DMS153 treated with DMSO at 0.1 percent for 48 hours (cell line): ENCODE measurements at regions not wholly inside any gene's neighbourhood (a gene's known extent, or its start where the extent isn't known, plus 50 kb on each side); places are given as distances from the start of the nearest gene placed in this dataset.

Experiments used
- DNase-seq: peaks from one replicate; lab custom pipeline; 2025; ENCODE audit not compliant: unreplicated experiment; lab: John Stamatoyannopoulos, UW

GRCh38 chr4:38230121-38230801 lies 270.1 kb downstream of the PTTG2 start:
- no peak for DNase-seq

- no peak for DNase-seq
Measured at GRCh38 chr4:38230821-38231563, 270.8 kb downstream of the PTTG2 start.

GRCh38 chr4:38231626-38232025 lies 271.4 kb downstream of the PTTG2 start:
- DNase-seq: no peak

GRCh38 chr4:38232741-38233140 lies 272.5 kb downstream of the PTTG2 start:
- DNase-seq: no peak

- no peak for DNase-seq
Measured at GRCh38 chr4:38233727-38234480, 273.7 kb downstream of the PTTG2 start.

- no peak for DNase-seq
Measured at GRCh38 chr4:38235354-38235753, 275.2 kb downstream of the PTTG2 start.

- DNase-seq: no peak
Measured at GRCh38 chr4:38236003-38236402, 275.8 kb downstream of the PTTG2 start.

- DNase-seq: no peak
Measured at GRCh38 chr4:38236503-38236902, 276.3 kb downstream of the PTTG2 start.

- DNase-seq: no peak
Measured at GRCh38 chr4:38237139-38237538, 276.9 kb downstream of the PTTG2 start.

- no peak for DNase-seq
Measured at GRCh38 chr4:38241541-38241940, 281.3 kb downstream of the PTTG2 start.

- DNase-seq: no peak
Measured at GRCh38 chr4:38242101-38242500, 281.9 kb downstream of the PTTG2 start.

- DNase-seq: no peak
Measured at GRCh38 chr4:38242822-38243387, 282.7 kb downstream of the PTTG2 start.

GRCh38 chr4:38243388-38244053 lies 283.3 kb downstream of the PTTG2 start:
- no peak for DNase-seq

- no peak for DNase-seq
Measured at GRCh38 chr4:38254825-38255224, 294.6 kb downstream of the PTTG2 start.

GRCh38 chr4:38255572-38255971 lies 295.4 kb downstream of the PTTG2 start:
- DNase-seq: no peak

GRCh38 chr4:38266616-38267015 lies 306.4 kb downstream of the PTTG2 start:
- DNase-seq: no peak

- DNase-seq: no peak
Measured at GRCh38 chr4:38268108-38268820, 308.1 kb downstream of the PTTG2 start.

- no peak for DNase-seq
Measured at GRCh38 chr4:38268837-38269236, 308.6 kb downstream of the PTTG2 start.

GRCh38 chr4:38273407-38273806 lies 313.2 kb downstream of the PTTG2 start:
- no peak for DNase-seq

GRCh38 chr4:38275331-38276100 lies 315.3 kb downstream of the PTTG2 start:
- peak; percentile 41 for DNase-seq
